Tibial nerve (tissue), 3 donors: ENCODE measurements at regions not wholly inside any gene's neighbourhood (a gene's known extent, or its start where the extent isn't known, plus 50 kb on each side); places are given as distances from the start of the nearest gene placed in this dataset.

ENCODE experiments used
- POLR2A ChIP-seq, 2 donors: fragments of 450-650 bp; IDR thresholded peaks; one replicate each; pipeline ENCODE4 v1.6.1; 2017; ENCODE audit warnings: antibody characterized with exemption in 2 of 2, mild to moderate bottlenecking in 2 of 2, moderate library complexity in 2 of 2
- TF ChIP-seq, protein P1 (sequence below), 5 experiments: fragments of 200-600 bp in 3 of 5; fragments of 450-650 bp in 2 of 5; sonication (generic) in 3 of 5; IDR thresholded peaks; one replicate each; pipeline ENCODE4 v1.5.1; 2016 to 2019; ENCODE audit warnings: antibody characterized with exemption in 5 of 5, mild to moderate bottlenecking in 3 of 5, moderate library complexity in 2 of 5

- TF ChIP-seq, protein P1, sequence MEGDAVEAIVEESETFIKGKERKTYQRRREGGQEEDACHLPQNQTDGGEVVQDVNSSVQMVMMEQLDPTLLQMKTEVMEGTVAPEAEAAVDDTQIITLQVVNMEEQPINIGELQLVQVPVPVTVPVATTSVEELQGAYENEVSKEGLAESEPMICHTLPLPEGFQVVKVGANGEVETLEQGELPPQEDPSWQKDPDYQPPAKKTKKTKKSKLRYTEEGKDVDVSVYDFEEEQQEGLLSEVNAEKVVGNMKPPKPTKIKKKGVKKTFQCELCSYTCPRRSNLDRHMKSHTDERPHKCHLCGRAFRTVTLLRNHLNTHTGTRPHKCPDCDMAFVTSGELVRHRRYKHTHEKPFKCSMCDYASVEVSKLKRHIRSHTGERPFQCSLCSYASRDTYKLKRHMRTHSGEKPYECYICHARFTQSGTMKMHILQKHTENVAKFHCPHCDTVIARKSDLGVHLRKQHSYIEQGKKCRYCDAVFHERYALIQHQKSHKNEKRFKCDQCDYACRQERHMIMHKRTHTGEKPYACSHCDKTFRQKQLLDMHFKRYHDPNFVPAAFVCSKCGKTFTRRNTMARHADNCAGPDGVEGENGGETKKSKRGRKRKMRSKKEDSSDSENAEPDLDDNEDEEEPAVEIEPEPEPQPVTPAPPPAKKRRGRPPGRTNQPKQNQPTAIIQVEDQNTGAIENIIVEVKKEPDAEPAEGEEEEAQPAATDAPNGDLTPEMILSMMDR (IDR thresholded peaks at IDR 0.05), result no peak
- TF ChIP-seq POLR2A (IDR thresholded peaks at IDR 0.05), result no peak
These were observed 671.7 kb upstream of the GOT2 start for GRCh38 chr16:59405802-59406201.
